Nephron (organoid): ENCODE measurements at regions not wholly inside any gene's neighbourhood (a gene's known extent, or its start where the extent isn't known, plus 50 kb on each side); places are given as distances from the start of the nearest gene placed in this dataset.
"Not testable (repeated sequence)": the region's sequence is repeated elsewhere in the genome, so short reads cannot be mapped to it uniquely, and the experiment has no call there.

Source experiments
- H3K27ac Mint-ChIP-seq, 3 experiments: 2 replicates each; pipeline ENCODE4 v1.8.0; 2020; ENCODE audit warnings: mixed read lengths in 3 of 3, mild to moderate bottlenecking in 2 of 3, moderate library complexity in 1 of 3
- H3K27me3 Mint-ChIP-seq: 2 replicates; pipeline ENCODE4 v1.8.0; 2021; ENCODE audit warnings: low read depth, mild to moderate bottlenecking, moderate library complexity, mixed read lengths
- H3K36me3 Mint-ChIP-seq: 2 replicates; pipeline ENCODE4 v1.8.0; 2020; ENCODE audit warnings: low read depth, mixed read lengths
- H3K4me1 Mint-ChIP-seq: 2 replicates; pipeline ENCODE4 v1.8.0; 2020; ENCODE audit warnings: mixed read lengths
- H3K4me3 Mint-ChIP-seq, 3 experiments: 2 replicates each; pipeline ENCODE4 v1.8.0; 2020; ENCODE audit warnings: mild to moderate bottlenecking in 3 of 3, mixed read lengths in 3 of 3, moderate library complexity in 2 of 3
- H3K9me3 Mint-ChIP-seq: 2 replicates; pipeline ENCODE4 v1.8.0; 2020; ENCODE audit warnings: mixed read lengths
- CTCF ChIP-seq, 3 experiments: fragments of 200-600 bp; sonication (generic); IDR thresholded peaks; one replicate each; pipeline ENCODE4 v1.5.0; 2021; ENCODE audit warnings: antibody characterized with exemption in 3 of 3; ENCODE audit not compliant: unreplicated experiment in 3 of 3

- TF ChIP-seq CTCF (IDR thresholded peaks at IDR 0.05; ENCODE audit: unreplicated experiment in 3 of 3), result no peak
- H3K4me3 Mint-ChIP-seq, result no peak overlapping the region
- no peaks in the 10 kb centered on the region for H3K36me3 Mint-ChIP-seq
- H3K27ac Mint-ChIP-seq, result no peak overlapping the region
- no peaks in the 10 kb centered on the region for H3K4me1 Mint-ChIP-seq
- no peaks in the 10 kb centered on the region for H3K9me3 Mint-ChIP-seq
- H3K27me3 Mint-ChIP-seq, result no peaks in the 10 kb centered on the region
Observed at GRCh38 chr5:87732875-87733768, 320.4 kb upstream of the CCNH start.

- H3K36me3 Mint-ChIP-seq, result no peaks in the 10 kb centered on the region
- H3K4me1 Mint-ChIP-seq, result no peaks in the 10 kb centered on the region
- no peak overlapping the region for H3K4me3 Mint-ChIP-seq
- no peaks in the 10 kb centered on the region for H3K9me3 Mint-ChIP-seq
- no peaks in the 10 kb centered on the region for H3K27me3 Mint-ChIP-seq
- no peak overlapping the region for H3K27ac Mint-ChIP-seq
- TF ChIP-seq CTCF (IDR thresholded peaks at IDR 0.05; ENCODE audit: unreplicated experiment in 3 of 3), result no peak
Observed at GRCh38 chr5:87729781-87730180, 317.1 kb upstream of the CCNH start.

- Mint-ChIP-seq H3K4me1 (no peaks in the 10 kb centered on the region), H3K4me3 (no peak overlapping the region), H3K9me3 (no peaks in the 10 kb centered on the region), H3K36me3 (no peaks in the 10 kb centered on the region), H3K27ac (no peak overlapping the region), H3K27me3 (no peaks in the 10 kb centered on the region)
- TF ChIP-seq CTCF (IDR thresholded peaks at IDR 0.05; ENCODE audit: unreplicated experiment in 3 of 3), result no peak
Observed at GRCh38 chr5:87722286-87722685, 309.6 kb upstream of the CCNH start.

- not testable (repeated sequence) for H3K27ac Mint-ChIP-seq, H3K9me3 Mint-ChIP-seq, H3K4me1 Mint-ChIP-seq, H3K36me3 Mint-ChIP-seq, H3K27me3 Mint-ChIP-seq, H3K4me3 Mint-ChIP-seq
Observed at GRCh38 chr5:87718224-87718925, 305.6 kb upstream of the CCNH start.

- no peak for TF ChIP-seq CTCF (IDR thresholded peaks at IDR 0.05; ENCODE audit: unreplicated experiment in 3 of 3)
- Mint-ChIP-seq H3K4me1 (no peaks in the 10 kb centered on the region), H3K4me3 (no peak overlapping the region), H3K9me3 (no peaks in the 10 kb centered on the region), H3K27ac (no peak overlapping the region), H3K27me3 (no peaks in the 10 kb centered on the region), H3K36me3 (no peaks in the 10 kb centered on the region)
Observed at GRCh38 chr5:87717761-87718160, 305.0 kb upstream of the CCNH start.

- Mint-ChIP-seq H3K9me3 (no peaks in the 10 kb centered on the region), H3K36me3 (no peaks in the 10 kb centered on the region), H3K27ac (peak overlapping the region in 2 of 3 experiments; percentile 7 to 73), H3K27me3 (no peaks in the 10 kb centered on the region), H3K4me3 (no peak overlapping the region), H3K4me1 (peaks cover 12% of the 10 kb centered on the region)
- TF ChIP-seq CTCF (IDR thresholded peaks at IDR 0.05; ENCODE audit: unreplicated experiment in 3 of 3), result no peak
Observed at GRCh38 chr5:87705876-87706275, 293.1 kb upstream of the CCNH start.
